Natural killer cell treated with Interleukin-12 subunit alpha and Interleukin-12 subunit beta and Interleukin-15 and Interleukin-18, amount 100 ng/mL, for 72 hours (primary cell): ENCODE measurements at regions not wholly inside any gene's neighbourhood (a gene's known extent, or its start where the extent isn't known, plus 50 kb on each side); places are given as distances from the start of the nearest gene placed in this dataset.
"Not testable (repeated sequence)": the region's sequence is repeated elsewhere in the genome, so short reads cannot be mapped to it uniquely, and the experiment has no call there.

ENCODE experiments used
- ATAC-seq, 2 donors: fragments of 150-1000 bp; cut with Tn5 transposase in 1 of 2; sonication (Bioruptor Pico), chemical (Tn5 transposase) in 1 of 2; 2 replicates each; pipeline ENCODE4 v1.10.0; 2021
- DNase-seq: peaks from one replicate; pipeline ENCODE4 v3.0.0; 2022; ENCODE audit warnings: low spot score
- H3K27ac Mint-ChIP-seq, 2 donors: 1 replicate in 1 of 2; 2 replicates in 1 of 2; pipeline ENCODE4 v1.8.0; 2022; ENCODE audit warnings: mixed read lengths in 2 of 2, mild to moderate bottlenecking in 1 of 2, moderate library complexity in 1 of 2
- H3K27me3 Mint-ChIP-seq, 2 donors: 1 replicate in 1 of 2; 2 replicates in 1 of 2; pipeline ENCODE4 v1.8.0; 2022; ENCODE audit warnings: mixed read lengths in 2 of 2
- H3K36me3 Mint-ChIP-seq: one replicate; pipeline ENCODE4 v1.8.0; 2022; ENCODE audit warnings: mixed read lengths
- H3K4me1 Mint-ChIP-seq, 2 donors: 1 replicate in 1 of 2; 2 replicates in 1 of 2; pipeline ENCODE4 v1.8.0; 2022; ENCODE audit warnings: low read depth in 2 of 2, mixed read lengths in 2 of 2, mild to moderate bottlenecking in 1 of 2
- H3K4me3 Mint-ChIP-seq: one replicate; pipeline ENCODE4 v1.8.0; 2022; ENCODE audit warnings: mixed read lengths
- H3K9me3 Mint-ChIP-seq: 2 replicates; pipeline ENCODE4 v1.8.0; 2022; ENCODE audit warnings: mixed read lengths

DNA sequence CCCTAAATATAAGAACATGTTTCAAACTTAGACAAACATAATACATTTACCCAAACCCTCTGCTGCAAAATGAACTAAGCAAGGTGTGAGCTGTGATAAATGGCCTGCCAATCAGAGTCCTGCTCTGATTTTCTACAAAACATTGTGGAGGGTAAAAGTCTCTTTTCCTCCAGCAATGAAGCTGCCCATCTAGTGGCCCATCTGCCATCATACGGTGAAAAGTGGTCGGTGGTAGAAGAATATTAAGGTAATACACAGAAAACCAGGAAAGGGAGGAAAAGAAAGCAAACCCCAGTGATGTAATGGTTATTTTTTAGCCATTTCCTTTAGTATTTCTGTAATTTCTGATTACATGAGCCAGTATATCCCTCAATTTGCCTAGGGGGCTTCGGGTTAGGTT, 838.1 kb downstream of the TBL1XR1 start:
- no peaks in the 10 kb centered on the region for H3K27me3 Mint-ChIP-seq
- ATAC-seq, result no peak
- DNase-seq, result no peak
- H3K9me3 Mint-ChIP-seq, result peaks cover 11% of the 10 kb centered on the region
- no peak overlapping the region for H3K27ac Mint-ChIP-seq
- H3K36me3 Mint-ChIP-seq, result peaks cover 5% of the 10 kb centered on the region
- H3K4me3 Mint-ChIP-seq, result no peak overlapping the region
- H3K4me1 Mint-ChIP-seq, result no peaks in the 10 kb centered on the region

DNA sequence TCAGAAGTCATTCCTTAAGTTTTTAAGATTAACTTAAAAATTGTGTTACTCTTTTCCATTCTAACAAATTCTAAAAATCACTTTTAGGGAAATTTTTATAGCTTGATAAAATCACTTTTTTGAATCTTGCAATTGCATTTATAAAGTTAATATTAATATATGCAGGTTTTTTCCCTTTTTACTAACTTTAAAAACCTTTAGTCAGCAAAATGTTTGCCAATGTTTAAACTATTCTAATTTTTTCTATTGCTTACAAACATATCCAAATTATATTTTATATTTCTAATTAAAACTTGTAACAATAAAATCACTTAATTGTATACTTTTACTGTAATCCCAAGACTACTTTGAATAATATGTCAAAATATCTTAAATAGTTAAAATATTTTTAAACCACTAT, 839.4 kb downstream of the TBL1XR1 start:
- H3K4me1 Mint-ChIP-seq, result no peaks in the 10 kb centered on the region
- no peak overlapping the region for H3K27ac Mint-ChIP-seq
- peaks cover 7% of the 10 kb centered on the region for H3K9me3 Mint-ChIP-seq
- no peaks in the 10 kb centered on the region for H3K27me3 Mint-ChIP-seq
- H3K4me3 Mint-ChIP-seq, result no peak overlapping the region
- ATAC-seq (no peak), DNase-seq (no peak)
- peaks cover 5% of the 10 kb centered on the region for H3K36me3 Mint-ChIP-seq

- no peak for DNase-seq
- Mint-ChIP-seq H3K27ac (no peak overlapping the region), H3K27me3 (no peaks in the 10 kb centered on the region), H3K4me1 (no peaks in the 10 kb centered on the region), H3K4me3 (no peak overlapping the region), H3K9me3 (peaks cover 5% of the 10 kb centered on the region), H3K36me3 (peaks cover 5% of the 10 kb centered on the region)
- no peak for ATAC-seq
Measured at GRCh38 chr3:176354843-176355242, 842.4 kb downstream of the TBL1XR1 start.

GRCh38 chr3:176352716-176353334, 844.5 kb downstream of the TBL1XR1 start:
- Mint-ChIP-seq H3K4me1 (no peaks in the 10 kb centered on the region), H3K9me3 (peaks cover 8% of the 10 kb centered on the region), H3K4me3 (no peak overlapping the region), H3K27ac (no peak overlapping the region), H3K27me3 (no peaks in the 10 kb centered on the region), H3K36me3 (peaks cover 5% of the 10 kb centered on the region)
- DNase-seq (no peak), ATAC-seq (no peak)

DNA sequence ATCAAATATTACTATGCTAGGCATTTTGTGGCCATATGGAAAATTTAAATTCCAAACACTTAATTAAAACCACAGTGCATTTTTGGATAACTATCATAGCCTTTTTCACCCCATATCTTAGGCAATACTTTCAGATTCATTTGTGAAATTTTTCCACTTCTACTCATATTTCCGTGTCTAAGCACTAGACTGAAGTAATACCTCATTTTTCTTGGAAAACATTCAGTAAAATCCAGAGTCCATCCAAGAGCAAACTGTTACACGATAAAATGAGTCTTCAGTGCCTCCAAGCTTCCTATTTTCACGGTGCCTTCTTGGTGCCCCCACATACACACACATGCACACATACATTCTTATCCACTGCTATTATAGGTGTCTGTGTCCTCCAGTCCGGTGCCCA, 845.9 kb downstream of the TBL1XR1 start:
- DNase-seq (no peak), ATAC-seq (no peak)
- no peak overlapping the region for H3K4me3 Mint-ChIP-seq
- no peak overlapping the region for H3K27ac Mint-ChIP-seq
- H3K4me1 Mint-ChIP-seq, result no peaks in the 10 kb centered on the region
- peaks cover 5% of the 10 kb centered on the region for H3K36me3 Mint-ChIP-seq
- no peaks in the 10 kb centered on the region for H3K27me3 Mint-ChIP-seq
- peaks cover 8% of the 10 kb centered on the region for H3K9me3 Mint-ChIP-seq

GRCh38 chr3:176349706-176350105, 847.6 kb downstream of the TBL1XR1 start:
- ATAC-seq, result no peak
- H3K27me3 Mint-ChIP-seq, result no peaks in the 10 kb centered on the region
- H3K4me1 Mint-ChIP-seq, result no peaks in the 10 kb centered on the region
- DNase-seq, result no peak
- H3K9me3 Mint-ChIP-seq, result peaks cover 13% of the 10 kb centered on the region
- H3K4me3 Mint-ChIP-seq, result no peak overlapping the region
- H3K36me3 Mint-ChIP-seq, result peaks cover 5% of the 10 kb centered on the region
- no peak overlapping the region for H3K27ac Mint-ChIP-seq

GRCh38 chr3:176347424-176348146, 849.7 kb downstream of the TBL1XR1 start:
- peaks cover 5% of the 10 kb centered on the region for H3K36me3 Mint-ChIP-seq
- no peak overlapping the region for H3K4me3 Mint-ChIP-seq
- DNase-seq (no peak), ATAC-seq (no peak)
- no peaks in the 10 kb centered on the region for H3K27me3 Mint-ChIP-seq
- no peak overlapping the region for H3K27ac Mint-ChIP-seq
- H3K4me1 Mint-ChIP-seq, result no peaks in the 10 kb centered on the region
- H3K9me3 Mint-ChIP-seq, result peaks cover 18% of the 10 kb centered on the region

DNA sequence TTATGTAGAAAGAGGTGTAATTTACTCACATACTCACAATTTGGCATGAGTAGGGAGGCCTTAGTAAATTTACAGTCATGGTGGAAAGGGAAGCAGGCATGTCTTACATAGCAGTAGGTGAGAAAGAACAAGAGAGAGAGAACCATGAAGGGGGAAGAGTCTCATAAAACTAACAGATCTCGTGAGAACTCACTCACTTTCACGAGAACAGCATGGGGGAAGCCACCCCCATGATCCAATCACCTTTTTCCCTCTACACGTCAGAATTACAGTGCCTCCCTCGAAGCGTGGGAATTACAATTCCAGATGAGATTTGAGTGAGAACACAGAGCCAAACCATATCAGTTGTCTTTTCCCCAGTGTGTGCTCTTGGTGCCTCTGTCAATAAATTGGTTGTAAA, 855.3 kb downstream of the TBL1XR1 start:
- DNase-seq (no peak), ATAC-seq (no peak)
- Mint-ChIP-seq H3K4me1 (no peaks in the 10 kb centered on the region), H3K4me3 (no peak overlapping the region), H3K27me3 (no peaks in the 10 kb centered on the region), H3K27ac (no peak overlapping the region), H3K36me3 (no peaks in the 10 kb centered on the region), H3K9me3 (peaks cover 13% of the 10 kb centered on the region)

- DNase-seq (no peak), ATAC-seq (no peak)
- Mint-ChIP-seq H3K36me3 (peaks cover 13% of the 10 kb centered on the region), H3K9me3 (peaks cover 18% of the 10 kb centered on the region), H3K27ac (no peak overlapping the region), H3K27me3 (no peaks in the 10 kb centered on the region), H3K4me1 (no peaks in the 10 kb centered on the region), H3K4me3 (no peak overlapping the region)
Measured at GRCh38 chr3:176328666-176329065, 868.6 kb downstream of the TBL1XR1 start.

DNA sequence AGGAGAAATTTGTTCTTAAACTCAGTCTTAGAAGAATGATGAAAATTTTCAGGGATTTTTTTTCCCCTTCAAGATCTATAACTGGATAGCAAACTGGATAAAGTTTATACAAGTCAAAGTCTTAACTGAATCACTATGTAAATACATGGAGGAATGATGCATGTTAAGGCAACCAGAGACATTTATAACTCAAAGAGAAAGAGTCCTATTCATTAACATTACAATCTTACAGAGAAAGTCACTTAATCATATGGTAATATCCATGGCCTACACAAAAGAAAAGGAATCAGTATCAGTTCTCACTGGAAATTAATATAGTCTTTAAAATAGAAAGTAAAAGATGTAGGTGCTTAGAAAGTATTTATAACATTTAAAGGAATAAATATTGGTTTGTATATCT, 869.1 kb downstream of the TBL1XR1 start:
- no peak overlapping the region for H3K4me3 Mint-ChIP-seq
- DNase-seq, result no peak
- peaks cover 21% of the 10 kb centered on the region for H3K9me3 Mint-ChIP-seq
- H3K27me3 Mint-ChIP-seq, result no peaks in the 10 kb centered on the region
- H3K4me1 Mint-ChIP-seq, result no peaks in the 10 kb centered on the region
- peaks cover 16% of the 10 kb centered on the region for H3K36me3 Mint-ChIP-seq
- no peak for ATAC-seq
- no peak overlapping the region for H3K27ac Mint-ChIP-seq

- not testable (repeated sequence) for DNase-seq, ATAC-seq, H3K27ac Mint-ChIP-seq, H3K27me3 Mint-ChIP-seq, H3K4me1 Mint-ChIP-seq, H3K4me3 Mint-ChIP-seq
- Mint-ChIP-seq H3K36me3 (peaks cover 16% of the 10 kb centered on the region), H3K9me3 (peaks cover 25% of the 10 kb centered on the region)
Measured at GRCh38 chr3:176326894-176327490, 870.3 kb downstream of the TBL1XR1 start.

- Mint-ChIP-seq H3K9me3 (peaks cover 34% of the 10 kb centered on the region), H3K36me3 (peaks cover 16% of the 10 kb centered on the region)
- ATAC-seq, DNase-seq, H3K4me3 Mint-ChIP-seq, H3K27me3 Mint-ChIP-seq, H3K4me1 Mint-ChIP-seq, H3K27ac Mint-ChIP-seq: not testable (repeated sequence)
Measured at GRCh38 chr3:176321532-176321931, 875.8 kb downstream of the TBL1XR1 start.

GRCh38 chr3:176321099-176321498, 876.2 kb downstream of the TBL1XR1 start:
- no peaks in the 10 kb centered on the region for H3K27me3 Mint-ChIP-seq
- DNase-seq (no peak), ATAC-seq (no peak)
- peaks cover 16% of the 10 kb centered on the region for H3K36me3 Mint-ChIP-seq
- H3K27ac Mint-ChIP-seq, result no peak overlapping the region
- H3K9me3 Mint-ChIP-seq, result peaks cover 32% of the 10 kb centered on the region
- no peaks in the 10 kb centered on the region for H3K4me1 Mint-ChIP-seq
- H3K4me3 Mint-ChIP-seq, result no peak overlapping the region

GRCh38 chr3:176313426-176313825, 883.9 kb downstream of the TBL1XR1 start:
- Mint-ChIP-seq H3K9me3 (peaks cover 14% of the 10 kb centered on the region), H3K27ac (no peak overlapping the region), H3K4me3 (no peak overlapping the region), H3K27me3 (no peaks in the 10 kb centered on the region), H3K4me1 (no peaks in the 10 kb centered on the region), H3K36me3 (peaks cover 6% of the 10 kb centered on the region)
- DNase-seq (no peak), ATAC-seq (no peak)
